Endodermal cell (in vitro differentiated cells): ENCODE measurements at regions not wholly inside any gene's neighbourhood (a gene's known extent, or its start where the extent isn't known, plus 50 kb on each side); places are given as distances from the start of the nearest gene placed in this dataset.

ENCODE experiments used
- DNase-seq: peaks from one replicate; pipeline ENCODE4 v3.0.0-alpha.2; 2017
- H3K27ac ChIP-seq: 2 replicates; pipeline ENCODE4 v1.5.1; 2013; ENCODE audit warnings: mild to moderate bottlenecking, low read depth, low read length, moderate library complexity
- H3K27me3 ChIP-seq: 2 replicates; pipeline ENCODE4 v1.6.1; 2013; ENCODE audit warnings: mild to moderate bottlenecking, low read length, moderate library complexity; ENCODE audit not compliant: insufficient read depth, control insufficient read depth, poor library complexity, severe bottlenecking
- H3K36me3 ChIP-seq: 2 replicates; pipeline ENCODE4 v1.7.0; 2013; ENCODE audit warnings: mild to moderate bottlenecking, low read length, moderate library complexity; ENCODE audit not compliant: control insufficient read depth, insufficient read depth
- H3K4me1 ChIP-seq: one replicate; pipeline ENCODE4 v1.7.0; 2013; ENCODE audit warnings: low read length; ENCODE audit not compliant: control insufficient read depth, insufficient read depth
- H3K4me3 ChIP-seq: 2 replicates; pipeline ENCODE4 v1.5.1; 2013; ENCODE audit warnings: mild to moderate bottlenecking, low read length, moderate library complexity
- H3K9ac ChIP-seq: 2 replicates; pipeline ENCODE4 v1.6.1; 2013; ENCODE audit warnings: mild to moderate bottlenecking, low read length, moderate library complexity; ENCODE audit not compliant: poor library complexity, severe bottlenecking; ENCODE audit errors: extremely low read depth
- H3K9me3 ChIP-seq: 2 replicates; pipeline ENCODE4 v1.6.1; 2013; ENCODE audit warnings: mild to moderate bottlenecking, low read length, moderate library complexity; ENCODE audit not compliant: control insufficient read depth
- H3K27ac Mint-ChIP-seq: 2 replicates; pipeline ENCODE4 v1.8.0; 2020; ENCODE audit warnings: mixed read lengths
- H3K27me3 Mint-ChIP-seq: 2 replicates; pipeline ENCODE4 v1.8.0; 2021; ENCODE audit warnings: mild to moderate bottlenecking, mixed read lengths; ENCODE audit not compliant: insufficient read depth
- H3K36me3 Mint-ChIP-seq: 2 replicates; pipeline ENCODE4 v1.8.0; 2020; ENCODE audit warnings: low read depth, mixed read lengths
- H3K4me1 Mint-ChIP-seq: 2 replicates; pipeline ENCODE4 v1.8.0; 2020; ENCODE audit warnings: mixed read lengths
- H3K4me3 Mint-ChIP-seq: 2 replicates; pipeline ENCODE4 v1.8.0; 2020; ENCODE audit warnings: mild to moderate bottlenecking, moderate library complexity, mixed read lengths
- H3K9me3 Mint-ChIP-seq: 2 replicates; pipeline ENCODE4 v1.8.0; 2020; ENCODE audit warnings: mild to moderate bottlenecking, mixed read lengths
- WGBS, 2 experiments: methylation state at CpG; one replicate each; pipeline versions ENCODE4 v1.1.5 to v1.1.7; 2013; ENCODE audit warnings: missing lambda C conversion rate in 2 of 2, mixed read lengths in 1 of 2; ENCODE audit not compliant: insufficient coverage in 1 of 2, insufficient read length in 1 of 2; 5-methylcytosine and 5-hydroxymethylcytosine counted together
- TF ChIP-seq, protein P1 (sequence below): fragments of 200-600 bp; sonication (generic); conservative IDR thresholded peaks from 2 replicates; pipeline ENCODE4 v1.5.0; 2021; ENCODE audit warnings: antibody characterized with exemption, mild to moderate bottlenecking

DNA sequence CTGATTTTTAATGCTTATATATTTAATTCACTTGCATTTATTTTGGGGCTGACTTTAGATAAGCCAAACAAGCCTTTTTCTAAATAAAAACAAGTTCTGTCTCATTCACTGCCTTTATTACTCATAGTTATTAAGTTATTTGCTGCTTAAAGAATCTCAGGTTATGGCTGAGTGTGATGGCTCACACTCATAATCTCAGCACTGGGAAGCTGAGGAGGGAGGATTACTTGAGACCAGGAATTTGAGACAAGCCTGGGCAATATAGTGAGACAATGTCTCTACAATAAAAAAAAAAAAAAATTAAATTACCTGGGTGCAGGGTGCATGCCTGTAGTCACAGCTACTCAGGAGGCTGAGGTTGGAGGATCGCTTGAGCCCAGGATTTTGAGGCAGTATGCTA lies 85.0 kb upstream of the MAN2A1 start:
- WGBS, 2 experiments = 100% methylated on average over 1 of the region's 1 CpG; no CpG with 5 or more reads in 1 of the 2 experiments
- Mint-ChIP-seq H3K27ac (no peak overlapping the region), H3K27me3 (peaks cover 2% of the 10 kb centered on the region), H3K9me3 (no peaks in the 10 kb centered on the region), H3K4me3 (no peak overlapping the region), H3K4me1 (peaks cover 3% of the 10 kb centered on the region), H3K36me3 (no peaks in the 10 kb centered on the region)
- Histone ChIP-seq H3K9ac (no peak overlapping the region), H3K4me1 (no peaks in the 10 kb centered on the region), H3K4me3 (no peak overlapping the region), H3K27ac (no peak overlapping the region), H3K9me3 (no peaks in the 10 kb centered on the region), H3K27me3 (no peaks in the 10 kb centered on the region), H3K36me3 (no peaks in the 10 kb centered on the region)
- TF ChIP-seq, protein P1, sequence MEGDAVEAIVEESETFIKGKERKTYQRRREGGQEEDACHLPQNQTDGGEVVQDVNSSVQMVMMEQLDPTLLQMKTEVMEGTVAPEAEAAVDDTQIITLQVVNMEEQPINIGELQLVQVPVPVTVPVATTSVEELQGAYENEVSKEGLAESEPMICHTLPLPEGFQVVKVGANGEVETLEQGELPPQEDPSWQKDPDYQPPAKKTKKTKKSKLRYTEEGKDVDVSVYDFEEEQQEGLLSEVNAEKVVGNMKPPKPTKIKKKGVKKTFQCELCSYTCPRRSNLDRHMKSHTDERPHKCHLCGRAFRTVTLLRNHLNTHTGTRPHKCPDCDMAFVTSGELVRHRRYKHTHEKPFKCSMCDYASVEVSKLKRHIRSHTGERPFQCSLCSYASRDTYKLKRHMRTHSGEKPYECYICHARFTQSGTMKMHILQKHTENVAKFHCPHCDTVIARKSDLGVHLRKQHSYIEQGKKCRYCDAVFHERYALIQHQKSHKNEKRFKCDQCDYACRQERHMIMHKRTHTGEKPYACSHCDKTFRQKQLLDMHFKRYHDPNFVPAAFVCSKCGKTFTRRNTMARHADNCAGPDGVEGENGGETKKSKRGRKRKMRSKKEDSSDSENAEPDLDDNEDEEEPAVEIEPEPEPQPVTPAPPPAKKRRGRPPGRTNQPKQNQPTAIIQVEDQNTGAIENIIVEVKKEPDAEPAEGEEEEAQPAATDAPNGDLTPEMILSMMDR = no peak
- no peak for DNase-seq

DNA sequence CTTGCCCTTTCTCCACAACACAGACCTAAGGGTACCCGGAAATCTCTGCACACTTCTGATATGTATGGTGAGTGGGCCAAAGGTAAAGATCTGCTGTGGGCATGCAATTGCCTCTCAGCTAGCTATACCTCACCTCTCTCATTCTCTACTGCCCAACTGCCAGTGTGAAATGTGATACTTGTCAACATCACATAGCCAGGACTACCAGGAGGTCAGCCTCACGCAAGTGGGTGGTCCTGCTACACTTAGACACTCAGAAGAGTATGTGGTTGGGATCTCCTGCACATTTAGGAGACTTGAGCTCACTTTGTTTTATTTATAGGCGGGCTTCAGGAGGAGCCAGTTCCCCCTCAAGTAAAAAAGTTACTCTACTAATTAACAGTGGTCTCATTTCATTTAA lies 88.0 kb upstream of the MAN2A1 start:
- no peaks in the 10 kb centered on the region for H3K9me3 Mint-ChIP-seq
- no peak overlapping the region for H3K4me3 Mint-ChIP-seq
- no peaks in the 10 kb centered on the region for H3K27me3 Mint-ChIP-seq
- H3K27ac Mint-ChIP-seq = no peak overlapping the region
- peaks cover 7% of the 10 kb centered on the region for H3K4me1 Mint-ChIP-seq
- WGBS, 2 experiments = 93% methylated on average over 3 of the region's 3 CpGs; no CpG with 5 or more reads in 1 of the 2 experiments
- TF ChIP-seq, protein P1 = no peak
- no peaks in the 10 kb centered on the region for H3K9me3 ChIP-seq
- no peaks in the 10 kb centered on the region for H3K36me3 Mint-ChIP-seq
- H3K9ac ChIP-seq = no peak overlapping the region
- no peaks in the 10 kb centered on the region for H3K27me3 ChIP-seq
- no peak overlapping the region for H3K4me3 ChIP-seq
- DNase-seq = no peak
- no peaks in the 10 kb centered on the region for H3K36me3 ChIP-seq
- H3K4me1 ChIP-seq = peaks cover 8% of the 10 kb centered on the region
- no peak overlapping the region for H3K27ac ChIP-seq

DNA sequence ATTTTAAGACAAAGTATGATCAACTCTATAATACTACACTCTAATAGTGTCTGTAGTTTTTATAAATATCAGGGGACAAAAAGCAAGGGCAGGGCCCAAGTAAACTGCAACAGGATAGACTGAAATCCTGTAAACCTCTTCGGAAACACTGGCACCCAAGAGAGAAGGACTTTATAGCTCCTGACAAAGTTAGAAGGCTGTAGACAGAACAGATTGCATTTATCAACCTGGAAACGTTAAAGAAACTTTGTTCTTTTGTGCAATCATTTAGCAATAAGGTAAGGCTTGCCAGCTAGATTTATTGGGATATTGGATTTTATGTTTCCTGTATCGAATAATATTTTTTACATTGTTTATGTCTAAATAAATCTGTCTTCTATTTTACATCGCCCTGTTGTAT lies 91.8 kb upstream of the MAN2A1 start:
- DNase-seq = no peak
- Histone ChIP-seq H3K36me3 (no peaks in the 10 kb centered on the region), H3K4me1 (peaks cover 10% of the 10 kb centered on the region), H3K9me3 (no peaks in the 10 kb centered on the region), H3K27me3 (no peaks in the 10 kb centered on the region), H3K4me3 (no peak overlapping the region), H3K9ac (no peak overlapping the region), H3K27ac (no peak overlapping the region)
- Mint-ChIP-seq H3K4me1 (peaks cover 9% of the 10 kb centered on the region), H3K36me3 (no peaks in the 10 kb centered on the region), H3K27me3 (no peaks in the 10 kb centered on the region), H3K9me3 (no peaks in the 10 kb centered on the region), H3K27ac (no peak overlapping the region), H3K4me3 (no peak overlapping the region)
- TF ChIP-seq, protein P1 = no peak
- 91 to 94% methylated on average over 3 to 4 of the region's 4 CpGs for WGBS, 2 experiments
